ENCODE measurements at regions not wholly inside any gene's neighbourhood (a gene's known extent, or its start where the extent isn't known, plus 50 kb on each side); places are given as distances from the start of the nearest gene placed in this dataset.
"Not testable (repeated sequence)": the region's sequence is repeated elsewhere in the genome, so short reads cannot be mapped to it uniquely, and the experiment has no call there.

GRCh38 chr4:137968956-137969678 lies 273.0 kb downstream of the SLC7A11 start:
- DNase-seq (ENCODE audit: low spot score) = no peak
- intact Hi-C loops (cut with DNase I) = no loop called here

GRCh38 chr4:137967480-137968190 lies 274.5 kb downstream of the SLC7A11 start:
- no peak for DNase-seq (ENCODE audit: low spot score)
- intact Hi-C loops (cut with DNase I) = no loop called here

GRCh38 chr4:137966504-137966903 lies 275.6 kb downstream of the SLC7A11 start:
- no peak for DNase-seq (ENCODE audit: low spot score)
- intact Hi-C loops (cut with DNase I) = no loop called here

GRCh38 chr4:137961051-137961438 lies 281.1 kb downstream of the SLC7A11 start:
- no peak for DNase-seq (ENCODE audit: low spot score)
- intact Hi-C loops (cut with DNase I) = no loop called here

- intact Hi-C loops (cut with DNase I) = no loop called here
- DNase-seq (ENCODE audit: low spot score) = no peak
Observed at GRCh38 chr4:137960371-137961050, 281.6 kb downstream of the SLC7A11 start.

GRCh38 chr4:137957806-137958205 lies 284.3 kb downstream of the SLC7A11 start:
- intact Hi-C loops (cut with DNase I) = no loop called here
- DNase-seq (ENCODE audit: low spot score) = no peak

- no peak for DNase-seq (ENCODE audit: low spot score)
- intact Hi-C loops (cut with DNase I) = no loop called here
Observed at GRCh38 chr4:137956256-137956655, 285.9 kb downstream of the SLC7A11 start.

- no peak for DNase-seq (ENCODE audit: low spot score)
- intact Hi-C loops (cut with DNase I) = no loop called here
Observed at GRCh38 chr4:137955595-137955994, 286.6 kb downstream of the SLC7A11 start.

- intact Hi-C loops (cut with DNase I) = no loop called here
- DNase-seq (ENCODE audit: low spot score) = no peak
Observed at GRCh38 chr4:137952116-137952515, 290.0 kb downstream of the SLC7A11 start.

- intact Hi-C loops (cut with DNase I) = no loop called here
- DNase-seq (ENCODE audit: low spot score) = no peak
Observed at GRCh38 chr4:137950286-137950685, 291.9 kb downstream of the SLC7A11 start.

GRCh38 chr4:137949746-137950145 lies 292.4 kb downstream of the SLC7A11 start:
- DNase-seq (ENCODE audit: low spot score) = no peak
- intact Hi-C loops (cut with DNase I) = no loop called here

- intact Hi-C loops (cut with DNase I) = no loop called here
Observed at GRCh38 chr4:137946453-137947174, 295.5 kb downstream of the SLC7A11 start.

GRCh38 chr4:137942815-137943214 lies 299.3 kb downstream of the SLC7A11 start:
- intact Hi-C loops (cut with DNase I); DNase-seq (ENCODE audit: low spot score): not testable (repeated sequence)

More at GRCh38 chr4:137946453-137947174, 295.5 kb downstream of the SLC7A11 start:
- no peak for DNase-seq (ENCODE audit: low spot score)

GRCh38 chr4:137942015-137942515 lies 300.1 kb downstream of the SLC7A11 start:
- DNase-seq (ENCODE audit: low spot score); intact Hi-C loops (cut with DNase I): not testable (repeated sequence)

- intact Hi-C loops (cut with DNase I) = no loop called here
- no peak for DNase-seq (ENCODE audit: low spot score)
Observed at GRCh38 chr4:137934911-137935310, 307.2 kb downstream of the SLC7A11 start.

GRCh38 chr4:137934046-137934445 lies 308.1 kb downstream of the SLC7A11 start:
- no peak for DNase-seq (ENCODE audit: low spot score)
- intact Hi-C loops (cut with DNase I) = no loop called here

GRCh38 chr4:137927972-137928371 lies 314.2 kb downstream of the SLC7A11 start:
- intact Hi-C loops (cut with DNase I) = no loop called here
- DNase-seq (ENCODE audit: low spot score) = no peak

GRCh38 chr4:137923494-137923893 lies 318.7 kb downstream of the SLC7A11 start:
- intact Hi-C loops (cut with DNase I) = no loop called here
- DNase-seq (ENCODE audit: low spot score) = no peak

- no peak for DNase-seq (ENCODE audit: low spot score)
- intact Hi-C loops (cut with DNase I) = no loop called here
Observed at GRCh38 chr4:137922721-137923120, 319.4 kb downstream of the SLC7A11 start.

Data from cardiac septum (tissue), 1 donor.